8988T (cell line): ENCODE measurements at regions not wholly inside any gene's neighbourhood (a gene's known extent, or its start where the extent isn't known, plus 50 kb on each side); places are given as distances from the start of the nearest gene placed in this dataset.

Source experiments
- DNase-seq: peaks from one replicate; pipeline ENCODE4 v3.0.0; 2011

DNA sequence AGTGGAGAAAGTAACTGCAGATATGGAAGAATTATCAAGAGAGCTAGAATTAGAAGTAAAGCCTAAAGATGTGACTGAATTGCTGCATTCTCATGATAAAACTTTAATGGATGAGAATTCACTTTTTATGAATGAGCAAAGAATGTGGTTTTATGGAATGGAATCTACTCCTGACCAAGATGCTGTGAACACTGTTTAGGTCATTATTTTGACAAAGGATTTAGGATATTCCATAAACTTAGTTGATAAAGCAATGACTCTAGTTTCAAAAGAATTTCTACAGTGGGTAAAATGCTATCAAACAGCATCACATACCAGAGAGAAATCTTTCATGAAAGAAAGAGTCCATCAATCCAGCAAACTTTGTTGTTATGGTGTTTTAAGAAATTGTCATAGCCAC is 1317.7 kb upstream of the ACVR2A start:
- DNase-seq = no peak

DNA sequence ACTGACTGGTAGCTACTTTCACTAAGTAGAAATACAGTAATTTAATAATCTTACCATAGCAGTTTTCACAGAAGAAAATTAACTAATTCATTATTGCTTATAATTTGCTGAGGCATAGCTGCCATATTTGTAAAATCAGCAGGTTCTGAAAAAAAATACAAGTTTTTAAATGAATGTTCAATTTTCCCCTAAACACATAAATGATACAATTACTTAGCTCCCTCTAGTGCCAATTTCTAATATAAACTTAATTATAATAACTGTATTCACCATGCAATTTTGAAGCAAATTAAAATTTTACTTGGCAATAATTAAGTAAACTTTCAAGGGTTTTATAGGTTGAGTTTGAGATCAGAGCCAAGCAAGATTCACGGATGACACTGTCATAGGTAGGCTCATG is 1321.6 kb upstream of the ACVR2A start:
- DNase-seq = no peak

DNA sequence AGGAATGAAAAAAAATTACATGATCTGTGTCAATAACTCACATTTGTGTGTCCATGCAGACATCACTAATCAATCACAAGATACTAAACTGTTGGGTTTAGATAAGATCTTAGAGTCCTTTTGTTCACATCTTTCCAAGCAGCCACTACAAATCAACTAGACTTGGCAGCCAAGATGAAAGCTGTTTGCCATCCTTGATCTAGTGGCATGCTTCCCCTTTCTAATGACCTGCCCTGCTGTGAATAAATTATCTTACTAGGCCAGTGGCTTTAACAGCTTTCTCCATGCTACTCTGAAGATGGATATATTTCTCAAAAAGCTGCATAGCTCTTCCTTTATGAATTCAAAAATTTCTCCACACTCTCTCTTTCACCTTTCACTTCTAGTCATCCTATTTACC is 1338.0 kb upstream of the ACVR2A start:
- DNase-seq = no peak

DNA sequence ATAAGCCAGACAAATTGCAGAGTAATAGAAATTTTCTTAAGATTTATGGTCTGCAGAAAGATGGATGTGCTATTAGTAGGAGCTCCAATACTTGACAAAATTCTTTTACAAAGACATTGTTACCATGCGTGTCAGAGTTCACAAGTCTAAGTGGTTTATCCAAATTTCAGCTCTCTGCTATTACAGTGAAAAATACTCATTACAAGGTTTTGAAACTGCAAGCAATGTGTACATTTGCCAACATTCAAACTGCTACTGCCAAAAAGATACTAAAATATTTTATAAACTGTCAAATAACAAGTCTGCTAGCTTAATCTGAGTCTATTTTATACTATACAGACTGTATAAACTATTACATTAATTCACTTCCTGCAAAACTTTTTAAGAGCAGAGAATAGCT is 1341.5 kb upstream of the ACVR2A start:
- DNase-seq = no peak

DNA sequence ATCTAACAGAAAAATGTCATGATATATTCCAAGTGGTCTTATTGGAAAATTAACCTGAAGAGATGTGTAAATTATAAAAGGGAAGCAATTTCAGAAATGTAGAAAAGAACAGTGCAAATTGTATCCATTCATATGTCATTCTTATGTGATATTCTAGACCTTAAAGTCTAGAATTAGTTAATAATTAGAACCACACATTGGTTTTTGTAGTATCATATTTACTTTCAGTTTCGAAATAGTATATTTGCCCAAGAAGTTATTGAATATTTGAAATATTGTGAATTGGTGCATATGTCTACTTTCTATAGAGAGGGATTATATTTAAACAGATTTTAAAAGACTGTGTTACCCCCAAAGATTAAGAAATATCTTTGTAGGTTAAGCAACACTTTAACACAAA is 1348.6 kb upstream of the ACVR2A start:
- no peak for DNase-seq

DNA sequence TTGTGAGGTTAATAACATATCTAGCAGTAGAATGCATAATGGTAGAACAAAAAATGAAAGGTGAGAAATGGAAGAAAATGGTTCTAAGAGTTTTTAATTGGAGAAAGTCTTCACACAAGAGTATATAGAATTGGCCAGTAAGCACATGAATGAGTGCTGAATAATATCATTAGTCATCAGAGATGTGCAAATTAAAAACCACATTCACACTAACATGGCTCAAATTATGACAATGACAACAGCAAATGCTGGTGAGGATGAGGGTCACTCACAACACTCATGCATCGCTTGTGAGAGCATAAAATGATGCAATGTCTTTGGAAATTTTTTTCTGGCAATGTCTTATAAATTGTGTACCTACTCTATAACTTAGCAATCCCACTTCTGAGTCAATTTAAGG is 1355.4 kb upstream of the ACVR2A start:
- DNase-seq = no peak

DNA sequence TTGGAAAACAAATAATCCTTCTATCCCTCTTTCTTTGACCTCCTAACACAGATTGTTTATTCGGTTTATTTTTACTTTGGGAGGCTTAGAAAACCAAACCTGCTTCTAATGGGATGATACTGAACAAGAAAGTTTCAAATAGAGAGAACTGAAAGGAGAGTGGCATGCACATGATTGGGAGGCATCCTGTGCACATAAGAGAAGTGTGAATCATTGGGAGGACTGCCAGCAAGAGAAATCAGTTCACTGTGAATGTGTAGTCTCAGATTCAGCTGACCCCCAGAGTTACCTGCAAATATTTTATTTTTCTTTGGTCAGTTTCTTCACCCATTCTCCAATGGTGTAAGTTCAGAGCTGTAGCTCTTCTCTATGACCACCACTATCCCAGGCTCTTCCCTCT is 1363.2 kb upstream of the ACVR2A start:
- no peak for DNase-seq

DNA sequence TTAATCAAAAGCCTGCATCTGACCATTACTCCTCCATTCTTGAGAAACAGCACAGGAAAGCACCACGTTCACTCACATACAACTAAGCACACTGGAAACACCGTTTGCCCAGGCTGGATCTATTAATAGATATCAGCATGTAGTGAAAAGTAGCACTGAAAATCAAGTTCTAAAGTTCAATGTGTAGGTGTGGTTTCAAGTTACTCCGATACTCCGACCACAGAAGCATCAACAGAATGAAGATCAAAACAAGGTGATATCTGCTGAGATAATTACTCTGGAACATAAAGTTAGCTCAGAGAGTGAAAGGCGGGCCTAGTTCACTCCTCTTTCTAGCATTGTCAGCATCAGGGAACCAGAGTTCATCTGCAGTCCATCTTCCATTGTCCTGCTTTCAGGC is 1367.4 kb upstream of the ACVR2A start:
- DNase-seq = no peak

DNA sequence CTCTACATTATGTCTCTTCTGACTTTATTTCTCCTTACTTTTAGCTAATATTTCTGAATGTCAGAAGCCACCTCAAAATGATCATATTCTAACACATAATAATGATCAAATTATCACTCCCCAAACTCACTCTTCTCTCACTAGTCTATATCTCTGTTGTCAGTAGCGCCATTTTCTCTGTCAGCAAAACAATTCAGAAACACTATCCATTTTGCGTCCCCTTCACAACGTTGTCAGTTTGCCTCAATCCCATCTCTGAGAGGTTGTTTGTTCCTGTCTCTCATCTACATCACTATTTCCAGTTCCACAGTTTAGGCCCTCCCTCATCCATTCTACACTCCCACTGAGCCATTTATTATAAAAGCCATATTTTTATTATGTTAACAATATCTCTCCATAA is 1376.3 kb upstream of the ACVR2A start:
- DNase-seq = no peak

DNA sequence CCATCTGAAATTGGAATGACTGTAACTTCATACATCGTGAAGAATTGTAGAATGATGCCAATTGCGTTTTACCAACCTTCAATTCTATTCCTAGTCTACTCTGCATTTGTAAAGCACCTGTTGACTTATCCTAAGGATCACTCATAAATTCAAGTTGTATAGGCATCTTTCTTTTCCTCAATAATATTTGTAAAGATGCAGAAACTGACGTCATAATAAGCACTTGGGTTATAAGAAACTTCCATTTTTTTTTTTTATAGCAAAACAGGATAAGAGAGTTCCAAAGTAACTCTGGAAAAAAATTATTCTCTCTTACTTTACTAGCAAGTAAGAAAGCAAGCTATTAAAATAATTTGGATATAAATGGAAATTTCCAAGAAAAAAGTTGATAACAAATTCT is 1377.4 kb upstream of the ACVR2A start:
- no peak for DNase-seq

DNA sequence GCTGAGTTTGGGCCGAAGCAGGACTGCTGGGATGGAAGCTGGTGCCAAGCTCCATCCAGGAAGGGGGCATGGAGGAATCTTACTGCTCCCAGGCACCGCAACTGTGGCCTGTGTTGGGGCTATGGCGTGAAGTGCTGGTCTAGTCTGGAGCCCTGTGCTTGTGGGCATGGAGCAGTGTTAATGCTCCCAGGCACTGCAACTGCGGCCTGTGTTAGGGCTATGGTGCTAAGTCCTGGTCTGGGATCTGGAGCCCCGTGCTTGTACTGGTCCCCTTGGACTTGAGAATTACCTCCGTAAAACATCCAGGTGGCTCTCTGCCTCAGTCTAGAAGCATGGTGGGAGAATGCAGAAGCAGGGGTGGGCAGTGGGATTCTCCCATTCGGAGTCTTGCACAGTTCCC is 1379.4 kb upstream of the ACVR2A start:
- DNase-seq = no peak

DNA sequence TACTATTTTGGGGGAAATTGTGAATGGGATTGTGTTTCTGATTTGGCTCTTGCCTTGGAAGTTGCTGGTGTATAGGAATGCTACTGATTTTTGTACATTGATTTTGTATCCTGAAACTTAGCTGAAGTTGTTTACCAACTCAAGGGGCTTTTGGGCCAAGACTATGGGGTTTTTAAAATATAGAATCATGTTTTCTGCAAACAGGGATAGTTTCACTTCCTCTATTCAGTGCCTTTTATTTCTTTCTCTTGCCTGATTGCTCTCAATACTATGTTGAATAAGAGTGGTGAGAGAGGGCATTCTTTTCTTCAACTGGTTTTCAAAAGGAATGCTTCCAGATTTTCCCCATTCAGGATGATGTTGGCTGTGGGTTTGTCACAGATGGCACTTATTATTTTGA is 1383.8 kb upstream of the ACVR2A start:
- no peak for DNase-seq

DNA sequence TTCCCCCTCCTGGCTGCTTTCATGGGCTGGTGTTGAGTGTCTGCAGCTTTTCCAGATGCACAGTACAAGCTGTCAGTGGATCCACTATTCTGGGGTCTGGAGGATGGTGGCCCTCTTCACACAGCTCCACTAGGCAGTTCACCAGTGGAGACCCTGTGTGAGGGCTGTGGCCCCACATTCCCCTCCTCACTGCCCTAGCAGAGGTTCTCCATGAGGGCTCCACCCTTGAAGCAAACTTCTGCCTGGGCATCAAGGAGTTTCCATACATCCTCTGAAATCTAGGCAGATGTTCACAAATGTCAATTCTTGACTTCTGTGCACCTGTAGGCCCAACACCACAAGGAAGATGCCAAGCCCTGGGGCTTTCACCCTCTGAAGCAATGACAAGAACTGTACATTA is 1386.2 kb upstream of the ACVR2A start:
- DNase-seq = no peak

DNA sequence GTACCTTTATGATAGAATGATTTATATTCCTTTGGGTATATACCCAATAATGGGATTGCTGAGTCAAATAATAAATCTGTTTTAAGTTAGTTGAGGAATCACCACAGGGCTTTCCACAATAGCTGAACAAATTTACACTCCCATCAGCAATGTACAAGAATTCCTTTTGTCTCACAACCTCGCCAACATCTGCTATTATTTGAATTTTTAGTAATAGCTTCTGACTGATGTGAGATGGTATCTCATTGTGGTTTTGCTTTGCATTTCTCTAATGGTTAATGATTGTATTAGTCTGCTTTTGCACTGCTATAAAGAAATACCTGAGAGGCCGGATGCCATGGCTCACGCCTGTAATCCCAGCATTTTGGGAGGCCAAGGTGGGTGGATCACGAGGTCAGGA is 1387.6 kb upstream of the ACVR2A start:
- DNase-seq = no peak

DNA sequence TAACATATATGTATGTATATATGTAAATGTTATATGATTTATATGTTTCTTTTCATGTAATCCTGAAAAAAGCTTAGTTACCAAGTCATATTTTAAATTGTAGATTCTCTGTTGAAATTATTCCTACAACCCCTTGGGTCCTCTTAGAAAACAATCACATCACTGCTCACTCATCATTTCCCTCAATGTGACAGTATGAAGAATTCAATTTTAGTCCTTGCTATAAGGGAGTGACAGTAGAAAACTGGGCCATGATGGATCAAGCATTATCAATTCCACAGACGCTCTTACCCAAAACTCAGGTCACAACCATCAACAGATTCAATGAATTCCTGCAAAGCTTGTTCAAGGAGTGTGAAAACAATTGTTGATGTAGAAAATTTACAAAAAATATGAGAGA is 1389.5 kb upstream of the ACVR2A start:
- DNase-seq = no peak

DNA sequence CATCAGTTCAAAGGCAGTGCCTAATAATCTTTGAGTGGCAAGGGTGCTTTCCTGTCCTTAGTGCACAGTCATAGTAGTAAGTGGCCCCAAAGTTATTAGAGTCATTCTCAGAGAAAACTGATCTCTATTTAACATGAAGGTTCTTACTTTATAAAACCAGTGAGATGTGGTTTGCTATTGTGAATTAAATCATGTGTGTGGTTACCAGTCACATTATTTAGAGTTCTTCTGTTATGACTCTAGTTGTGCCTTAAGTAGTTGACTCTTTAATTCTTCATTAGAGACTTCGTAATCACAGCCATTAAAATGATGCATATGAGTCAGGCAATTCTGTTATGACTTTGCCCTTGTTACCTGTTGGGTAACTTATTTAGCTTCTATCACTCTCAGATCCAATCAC is 1392.9 kb upstream of the ACVR2A start:
- DNase-seq = no peak

DNA sequence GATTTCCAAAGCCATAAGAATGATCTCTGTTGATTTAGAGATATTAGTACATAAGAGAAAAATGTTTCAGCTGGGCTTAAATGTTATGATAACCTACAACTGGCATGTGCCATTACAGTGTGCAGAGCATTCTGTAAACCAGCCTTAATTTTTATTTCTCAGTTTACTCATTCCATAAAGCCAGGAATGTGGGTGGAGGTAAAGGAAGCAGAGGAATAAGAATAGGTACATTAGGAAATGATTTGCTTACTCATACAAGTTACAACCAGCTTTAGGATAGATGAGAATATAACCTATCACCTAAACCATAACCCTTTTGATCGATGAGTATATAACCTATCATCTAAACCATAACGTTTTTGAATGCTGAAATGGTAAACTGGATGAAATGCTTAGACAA is 1394.7 kb upstream of the ACVR2A start:
- DNase-seq = no peak

DNA sequence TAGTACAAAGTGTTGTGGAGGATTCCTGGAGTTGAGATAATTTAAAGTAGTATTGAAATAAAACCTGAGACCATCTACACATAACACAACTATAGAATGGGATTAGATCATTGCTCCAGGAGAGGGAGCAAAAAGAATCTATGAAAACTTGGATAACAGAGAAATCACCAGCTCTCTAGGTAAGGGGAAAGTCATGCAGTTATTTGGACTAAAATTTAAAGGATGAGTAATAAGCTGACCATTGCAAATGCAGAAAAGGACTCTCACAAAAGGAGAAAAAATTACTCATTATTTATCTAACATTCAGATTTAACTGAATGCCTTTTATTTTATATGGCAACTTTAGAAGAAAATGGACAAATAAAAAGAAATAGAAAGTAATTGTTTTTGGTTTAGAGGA is 1399.8 kb upstream of the ACVR2A start:
- no peak for DNase-seq

DNA sequence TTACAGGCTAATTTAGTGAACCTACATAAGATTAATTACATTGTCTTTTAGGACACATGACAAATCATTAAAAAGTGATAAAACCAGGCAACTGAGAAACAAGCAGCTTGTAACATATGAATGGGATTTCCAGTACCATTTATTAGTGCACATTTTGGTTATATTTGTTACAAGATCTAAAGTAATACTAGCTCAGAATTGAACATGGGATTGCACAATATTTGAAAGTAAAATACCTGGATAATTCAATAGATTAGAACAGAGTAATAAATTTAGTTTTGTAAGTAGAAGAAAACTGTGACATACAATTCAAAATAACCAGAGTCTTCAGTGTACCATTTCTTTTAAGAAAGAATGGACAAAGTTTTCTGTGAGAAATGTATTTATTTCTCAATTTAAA is 1400.7 kb upstream of the ACVR2A start:
- no peak for DNase-seq

DNA sequence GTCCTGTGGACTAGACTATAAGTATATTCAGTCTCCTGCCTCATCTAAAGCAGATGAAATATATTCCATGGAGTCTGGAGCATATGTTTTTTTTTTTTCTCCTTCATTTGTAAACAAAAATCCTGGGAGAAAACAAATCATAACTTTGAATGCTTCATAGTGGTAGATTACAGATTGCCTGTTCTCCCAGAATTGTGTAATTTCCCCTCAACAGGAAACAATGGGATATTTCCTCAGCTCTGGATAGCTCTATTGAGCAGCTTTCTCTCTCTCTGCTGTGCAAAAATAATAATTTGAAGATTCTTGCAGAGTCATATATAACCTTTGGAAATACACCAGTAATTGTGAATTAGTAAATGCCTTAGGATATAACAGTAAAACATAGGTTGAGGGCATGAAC is 1406.6 kb upstream of the ACVR2A start:
- no peak for DNase-seq

DNA sequence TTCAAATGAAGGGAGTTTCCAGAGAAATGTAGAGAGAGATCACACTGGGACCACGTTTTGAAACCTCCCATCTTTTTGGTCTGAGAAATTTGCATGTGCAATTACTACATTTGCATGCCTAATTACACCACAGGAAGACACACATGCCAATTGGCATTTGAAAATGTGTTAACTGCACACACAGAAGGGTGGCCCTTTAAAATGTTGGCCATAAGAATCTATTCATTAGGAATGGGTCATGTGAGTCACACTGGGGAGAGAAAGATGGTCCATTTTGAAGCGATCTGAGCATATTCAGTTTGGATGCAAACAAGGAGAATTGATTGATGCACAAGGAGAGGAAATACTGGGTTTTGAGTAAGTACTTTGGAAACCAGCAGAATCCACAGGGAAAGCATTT is 1407.1 kb upstream of the ACVR2A start:
- no peak for DNase-seq

DNA sequence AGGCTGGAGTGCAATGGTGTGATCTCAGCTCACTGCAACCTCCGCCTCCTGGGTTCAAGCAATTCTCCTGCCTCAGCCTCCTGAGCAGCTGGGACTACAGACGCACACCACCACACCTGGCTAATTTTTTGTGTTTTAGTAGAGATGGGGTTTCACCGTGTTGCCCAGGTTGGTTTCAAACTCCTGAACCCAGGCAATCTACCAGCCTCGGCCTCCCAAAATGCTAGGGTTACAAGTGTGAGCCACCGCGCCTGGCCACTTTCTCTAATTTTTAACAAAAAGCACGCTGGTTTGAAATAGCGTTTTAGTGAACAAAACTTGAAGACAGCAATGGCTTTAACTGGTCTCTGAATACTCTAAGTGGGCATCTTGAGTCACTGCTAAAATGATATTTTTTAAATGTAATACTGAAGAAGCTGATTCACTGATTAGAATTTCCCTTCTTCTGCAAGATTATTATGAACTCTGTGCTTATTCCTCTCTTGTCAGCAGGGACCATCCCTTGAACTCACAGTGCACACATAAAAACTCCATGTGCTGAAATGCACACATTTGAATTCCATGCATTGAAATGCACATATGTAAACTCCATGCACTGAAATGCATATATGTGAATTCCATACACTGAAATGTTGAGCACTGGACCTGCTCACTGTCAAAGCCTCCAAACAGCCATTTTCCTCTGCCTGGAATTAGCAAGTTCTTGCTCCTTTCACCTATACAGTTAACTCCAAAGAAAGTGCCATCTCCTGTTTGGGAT is 1411.5 kb upstream of the ACVR2A start:
- DNase-seq = no peak

DNA sequence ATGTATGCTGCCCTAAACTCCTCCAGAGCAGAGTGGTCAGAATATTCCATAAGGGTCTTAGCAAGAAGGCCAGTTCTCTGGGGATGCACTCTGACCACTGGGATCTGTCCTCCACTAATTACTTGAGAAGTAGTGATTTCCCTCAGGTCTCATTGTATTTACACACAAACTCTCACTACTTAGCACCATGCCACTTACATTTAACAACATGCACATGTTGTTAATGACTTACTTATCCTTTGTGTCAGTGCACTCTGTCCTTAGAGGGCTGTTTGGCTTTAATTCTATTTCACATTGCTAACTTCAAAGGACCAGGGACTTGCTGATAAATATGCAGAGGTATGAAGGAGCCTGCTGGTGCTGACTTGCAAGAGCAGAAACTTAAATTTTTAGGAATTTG is 1415.5 kb upstream of the ACVR2A start:
- DNase-seq = no peak

DNA sequence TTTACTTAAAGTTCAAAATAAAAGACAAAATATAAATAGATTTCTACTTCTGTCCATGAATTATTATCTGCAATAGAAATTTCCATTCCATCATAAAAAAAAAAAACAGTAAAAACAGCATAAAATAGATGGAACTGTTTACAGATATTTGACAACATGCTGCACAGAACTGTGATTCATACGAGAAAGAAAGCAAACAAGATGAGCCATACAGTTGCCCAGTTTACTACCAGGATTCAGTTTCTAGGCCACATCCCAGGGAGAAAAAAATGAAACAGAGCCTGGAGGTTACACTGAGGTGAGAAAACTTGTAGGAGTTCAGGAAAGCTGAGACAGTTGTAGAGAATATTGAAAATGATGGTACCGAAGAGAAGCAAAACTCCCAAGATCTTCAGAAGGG is 1426.9 kb upstream of the ACVR2A start:
- DNase-seq = no peak

DNA sequence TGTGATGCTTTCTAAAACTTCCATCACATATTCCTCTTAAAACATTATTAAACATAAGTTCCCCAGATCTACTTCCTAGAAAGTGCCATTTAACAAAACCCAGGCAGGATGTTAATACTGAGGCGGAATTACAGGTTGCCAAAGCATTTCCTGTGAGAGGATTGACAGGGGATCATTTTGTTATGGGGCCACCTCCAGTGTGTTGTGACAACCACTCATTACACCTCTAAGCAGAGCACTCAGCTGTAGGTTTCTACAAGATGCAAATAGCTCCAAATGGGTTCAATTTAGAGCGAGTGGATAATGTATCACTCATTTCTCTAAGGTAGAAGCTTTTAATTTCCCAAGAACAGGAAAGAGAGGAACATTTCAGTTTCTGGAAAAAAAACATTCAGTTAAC is 1429.5 kb upstream of the ACVR2A start:
- DNase-seq = no peak

DNA sequence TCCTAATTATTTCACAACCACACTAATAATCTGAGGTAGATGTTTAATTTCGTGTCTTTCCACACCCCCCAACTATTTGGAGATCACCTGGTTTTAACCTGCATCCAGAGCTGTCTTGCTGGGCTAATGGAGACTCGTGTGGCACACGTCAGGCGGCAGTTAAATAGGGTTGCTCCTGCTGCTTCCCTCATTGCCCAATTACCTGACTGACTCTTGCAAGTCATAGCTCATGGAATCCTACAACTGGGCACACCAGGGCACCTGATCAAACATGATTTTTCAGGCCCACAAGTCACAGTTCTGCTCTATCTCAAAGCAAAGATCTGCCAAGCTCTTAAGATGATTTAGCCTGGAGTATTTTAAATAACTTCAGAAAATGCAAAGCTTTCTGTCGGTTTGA is 1430.4 kb upstream of the ACVR2A start:
- no peak for DNase-seq
